EH (cell line): ENCODE measurements at regions not wholly inside any gene's neighbourhood (a gene's known extent, or its start where the extent isn't known, plus 50 kb on each side); places are given as distances from the start of the nearest gene placed in this dataset.

Source experiments
- DNase-seq: peaks from one replicate; pipeline ENCODE4 v3.0.0-alpha.2; 2015; ENCODE audit warnings: low read depth

GRCh38 chr1:58367217-58367616 is 179.3 kb downstream of the OMA1 start:
- no peak for DNase-seq

GRCh38 chr1:58365328-58365727 is 181.2 kb downstream of the OMA1 start:
- no peak for DNase-seq

- DNase-seq, result no peak
Measured at GRCh38 chr1:58363585-58363984, 182.9 kb downstream of the OMA1 start.

GRCh38 chr1:58361134-58361533 is 185.4 kb downstream of the OMA1 start:
- no peak for DNase-seq

GRCh38 chr1:58358346-58358745 is 188.2 kb downstream of the OMA1 start:
- peak; percentile 66 for DNase-seq

GRCh38 chr1:58356402-58356801 is 190.1 kb downstream of the OMA1 start:
- DNase-seq, result no peak

- DNase-seq, result no peak
Measured at GRCh38 chr1:58353168-58353567, 193.4 kb downstream of the OMA1 start.

GRCh38 chr1:58352476-58353092 is 193.9 kb downstream of the OMA1 start:
- DNase-seq, result no peak

GRCh38 chr1:58346036-58346355 is 200.5 kb downstream of the OMA1 start:
- no peak for DNase-seq

GRCh38 chr1:58345215-58346035 is 201.1 kb downstream of the OMA1 start:
- no peak for DNase-seq

GRCh38 chr1:58340185-58340584 is 206.3 kb downstream of the OMA1 start:
- DNase-seq, result no peak

GRCh38 chr1:58338081-58338480 is 208.4 kb downstream of the OMA1 start:
- no peak for DNase-seq

- peak; percentile 15 for DNase-seq
Measured at GRCh38 chr1:58333511-58333910, 213.0 kb downstream of the OMA1 start.

- DNase-seq, result peak; percentile 79
Measured at GRCh38 chr1:58331156-58331555, 215.4 kb downstream of the OMA1 start.

- no peak for DNase-seq
Measured at GRCh38 chr1:58325866-58326265, 220.7 kb downstream of the OMA1 start.

- no peak for DNase-seq
Measured at GRCh38 chr1:58324558-58324957, 222.0 kb downstream of the OMA1 start.

- DNase-seq, result peak; percentile 30
Measured at GRCh38 chr1:58318157-58319005, 228.1 kb downstream of the OMA1 start.

- DNase-seq, result no peak
Measured at GRCh38 chr1:58317694-58318093, 228.8 kb downstream of the OMA1 start.

GRCh38 chr1:58317086-58317485 is 229.4 kb downstream of the OMA1 start:
- no peak for DNase-seq

- DNase-seq, result no peak
Measured at GRCh38 chr1:58316141-58316540, 230.4 kb downstream of the OMA1 start.

- DNase-seq, result peak; percentile 5
Measured at GRCh38 chr1:58312971-58313563, 233.5 kb downstream of the OMA1 start.

- no peak for DNase-seq
Measured at GRCh38 chr1:58312461-58312860, 234.1 kb downstream of the OMA1 start.

- DNase-seq, result no peak
Measured at GRCh38 chr1:58310881-58311280, 235.6 kb downstream of the OMA1 start.
